SH-SY5Y (cell line): ENCODE measurements at regions not wholly inside any gene's neighbourhood (a gene's known extent, or its start where the extent isn't known, plus 50 kb on each side); places are given as distances from the start of the nearest gene placed in this dataset.

ENCODE experiments used
- GATA2 ChIP-seq: IDR thresholded peaks from 2 replicates; pipeline ENCODE4 v1.6.1; 2011; ENCODE audit warnings: mild to moderate bottlenecking, low read depth, low read length
- GATA3 ChIP-seq: IDR thresholded peaks from 2 replicates; pipeline ENCODE4 v1.6.1; 2011; ENCODE audit warnings: low read depth, mild to moderate bottlenecking, low read length, moderate library complexity

- TF ChIP-seq GATA2: no peak
- TF ChIP-seq GATA3: no peak
Observed at GRCh38 chr20:48284315-48284714, 499.0 kb upstream of the SULF2 start.
